DMS 273 (cell line): ENCODE measurements at regions not wholly inside any gene's neighbourhood (a gene's known extent, or its start where the extent isn't known, plus 50 kb on each side); places are given as distances from the start of the nearest gene placed in this dataset.
A peak's percentile ranks its signal among the peaks of the same experiment; 100 is the strongest.

Experiments
- DNase-seq: peaks from one replicate; lab custom pipeline; 2025; ENCODE audit not compliant: unreplicated experiment; lab: John Stamatoyannopoulos, UW

GRCh38 chr13:106383791-106384190 lies 151.7 kb downstream of the EFNB2 start:
- peak; percentile 30 for DNase-seq

- peak; percentile 31 for DNase-seq
These were observed 152.9 kb downstream of the EFNB2 start for GRCh38 chr13:106382534-106382933.

GRCh38 chr13:106381091-106381490 lies 154.4 kb downstream of the EFNB2 start:
- DNase-seq: no peak

GRCh38 chr13:106377931-106378662 lies 157.4 kb downstream of the EFNB2 start:
- no peak for DNase-seq

GRCh38 chr13:106377341-106377740 lies 158.1 kb downstream of the EFNB2 start:
- no peak for DNase-seq

GRCh38 chr13:106376401-106377112 lies 158.9 kb downstream of the EFNB2 start:
- peak; percentile 9 for DNase-seq

- DNase-seq: no peak
These were observed 160.4 kb downstream of the EFNB2 start for GRCh38 chr13:106375085-106375484.

GRCh38 chr13:106374631-106375030 lies 160.8 kb downstream of the EFNB2 start:
- DNase-seq: no peak

GRCh38 chr13:106373989-106374572 lies 161.4 kb downstream of the EFNB2 start:
- no peak for DNase-seq

GRCh38 chr13:106373304-106373988 lies 162.0 kb downstream of the EFNB2 start:
- DNase-seq: peak; percentile 69

GRCh38 chr13:106372199-106373155 lies 163.0 kb downstream of the EFNB2 start:
- DNase-seq: peak; percentile 31

- no peak for DNase-seq
These were observed 164.4 kb downstream of the EFNB2 start for GRCh38 chr13:106371024-106371423.

- DNase-seq: no peak
These were observed 165.6 kb downstream of the EFNB2 start for GRCh38 chr13:106369858-106370257.

GRCh38 chr13:106369091-106369490 lies 166.4 kb downstream of the EFNB2 start:
- no peak for DNase-seq

GRCh38 chr13:106367361-106367971 lies 168.0 kb downstream of the EFNB2 start:
- DNase-seq: no peak

GRCh38 chr13:106362707-106363106 lies 172.8 kb downstream of the EFNB2 start:
- DNase-seq: no peak

GRCh38 chr13:106361621-106362020 lies 173.8 kb downstream of the EFNB2 start:
- DNase-seq: no peak

GRCh38 chr13:106357198-106357597 lies 178.3 kb downstream of the EFNB2 start:
- DNase-seq: no peak

GRCh38 chr13:106355866-106356265 lies 179.6 kb downstream of the EFNB2 start:
- no peak for DNase-seq

GRCh38 chr13:106354961-106355360 lies 180.5 kb downstream of the EFNB2 start:
- DNase-seq: no peak
